Stimulated activated effector memory CD8-positive, alpha-beta T cell treated with anti-CD3 and anti-CD28 coated beads, Interleukin-12 subunit alpha, Interleukin-12 subunit beta, amount 100 ng/mL, for 72 hours (primary cell): ENCODE measurements at regions not wholly inside any gene's neighbourhood (a gene's known extent, or its start where the extent isn't known, plus 50 kb on each side); places are given as distances from the start of the nearest gene placed in this dataset.

Experiments used
- ATAC-seq: fragments of 150-1000 bp; cut with Tn5 transposase; 2 replicates; pipeline ENCODE4 v1.10.0; 2021
- DNase-seq, 2 donors: peaks; one replicate each; pipeline ENCODE4 v3.0.0; 2021 to 2022; ENCODE audit warnings: low spot score in 2 of 2
- H3K27ac Mint-ChIP-seq: one replicate; pipeline ENCODE4 v1.8.0; 2022; ENCODE audit warnings: mild to moderate bottlenecking, mixed read lengths
- H3K36me3 Mint-ChIP-seq: one replicate; pipeline ENCODE4 v1.8.0; 2022; ENCODE audit warnings: mild to moderate bottlenecking, mixed read lengths
- H3K4me1 Mint-ChIP-seq: one replicate; pipeline ENCODE4 v1.8.0; 2022; ENCODE audit warnings: mixed read lengths
- H3K4me3 Mint-ChIP-seq: one replicate; pipeline ENCODE4 v1.8.0; 2022; ENCODE audit warnings: mild to moderate bottlenecking, mixed read lengths
- H3K9me3 Mint-ChIP-seq: one replicate; pipeline ENCODE4 v1.8.0; 2022; ENCODE audit warnings: mixed read lengths

DNA sequence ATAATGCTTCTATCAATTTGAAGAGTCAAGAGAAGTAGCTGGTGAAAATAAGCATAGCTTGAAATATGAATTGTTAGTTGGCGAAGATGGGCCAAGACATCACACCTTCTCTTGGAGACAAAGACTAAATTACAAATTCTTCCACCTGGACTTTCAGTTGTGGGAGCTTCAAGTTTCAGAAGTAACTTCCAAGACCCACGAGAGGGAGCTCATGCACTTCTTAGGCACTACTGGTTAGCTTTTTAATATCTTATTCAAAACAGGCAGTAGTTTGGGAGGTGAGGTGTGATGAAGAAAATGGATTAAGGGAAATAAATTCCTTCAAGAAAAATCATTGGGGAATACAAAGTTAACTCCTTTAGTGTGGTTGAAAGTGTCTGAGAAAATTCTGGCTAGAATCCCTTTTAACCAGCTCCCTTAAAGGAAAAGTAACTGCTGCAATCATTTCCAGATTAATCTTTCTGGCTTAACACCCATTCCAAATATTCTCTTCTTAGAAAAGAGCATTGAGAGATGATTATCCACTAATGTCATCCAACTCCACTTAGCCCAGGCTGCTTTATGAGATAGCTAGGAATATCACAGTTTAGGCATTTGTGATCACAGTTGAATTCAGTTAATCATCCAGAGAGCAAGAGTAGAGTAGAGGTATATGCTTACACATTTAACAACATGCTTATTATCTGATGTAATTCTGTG is 139.5 kb upstream of the DMRTA1 start:
- Mint-ChIP-seq H3K27ac (no peak overlapping the region), H3K36me3 (no peaks in the 10 kb centered on the region), H3K4me3 (no peak overlapping the region), H3K9me3 (peaks cover 3% of the 10 kb centered on the region), H3K4me1 (no peaks in the 10 kb centered on the region)
- DNase-seq: no peak
- no peak for ATAC-seq

DNA sequence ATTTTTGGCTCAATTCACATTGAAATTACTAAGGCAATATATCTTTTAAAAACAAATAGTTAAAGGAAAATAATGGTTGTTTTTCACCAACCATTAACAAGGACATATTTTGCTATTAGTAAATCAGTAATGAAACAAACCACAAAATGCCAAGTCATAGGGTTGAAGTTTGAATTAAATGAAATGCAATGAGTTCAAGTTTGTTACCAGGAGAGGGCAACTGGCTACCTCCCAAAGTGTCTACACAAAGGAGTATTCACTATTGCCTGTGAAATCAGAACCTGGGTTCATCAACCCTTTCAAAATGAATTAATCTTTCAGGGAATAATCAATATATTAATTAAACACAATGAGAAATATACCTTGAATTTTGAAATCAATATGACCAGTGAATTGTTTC is 138.4 kb upstream of the DMRTA1 start:
- ATAC-seq: no peak
- H3K9me3 Mint-ChIP-seq: peaks cover 3% of the 10 kb centered on the region
- no peak overlapping the region for H3K27ac Mint-ChIP-seq
- no peak overlapping the region for H3K4me3 Mint-ChIP-seq
- no peak for DNase-seq
- no peaks in the 10 kb centered on the region for H3K4me1 Mint-ChIP-seq
- H3K36me3 Mint-ChIP-seq: no peaks in the 10 kb centered on the region

- no peaks in the 10 kb centered on the region for H3K36me3 Mint-ChIP-seq
- H3K4me3 Mint-ChIP-seq: no peak overlapping the region
- H3K27ac Mint-ChIP-seq: no peak overlapping the region
- no peaks in the 10 kb centered on the region for H3K4me1 Mint-ChIP-seq
- DNase-seq (no peak), ATAC-seq (no peak)
- H3K9me3 Mint-ChIP-seq: peaks cover 4% of the 10 kb centered on the region
Measured at GRCh38 chr9:22316645-22317044, 130.0 kb upstream of the DMRTA1 start.

GRCh38 chr9:22331533-22331932 is 115.1 kb upstream of the DMRTA1 start:
- no peak overlapping the region for H3K27ac Mint-ChIP-seq
- H3K9me3 Mint-ChIP-seq: peaks cover 2% of the 10 kb centered on the region
- no peak for ATAC-seq
- DNase-seq: no peak
- no peaks in the 10 kb centered on the region for H3K36me3 Mint-ChIP-seq
- H3K4me1 Mint-ChIP-seq: no peaks in the 10 kb centered on the region
- no peak overlapping the region for H3K4me3 Mint-ChIP-seq

GRCh38 chr9:22332202-22332601 is 114.4 kb upstream of the DMRTA1 start:
- H3K4me1 Mint-ChIP-seq: no peaks in the 10 kb centered on the region
- no peaks in the 10 kb centered on the region for H3K36me3 Mint-ChIP-seq
- H3K4me3 Mint-ChIP-seq: no peak overlapping the region
- H3K9me3 Mint-ChIP-seq: peaks cover 2% of the 10 kb centered on the region
- H3K27ac Mint-ChIP-seq: no peak overlapping the region
- DNase-seq (no peak), ATAC-seq (no peak)

DNA sequence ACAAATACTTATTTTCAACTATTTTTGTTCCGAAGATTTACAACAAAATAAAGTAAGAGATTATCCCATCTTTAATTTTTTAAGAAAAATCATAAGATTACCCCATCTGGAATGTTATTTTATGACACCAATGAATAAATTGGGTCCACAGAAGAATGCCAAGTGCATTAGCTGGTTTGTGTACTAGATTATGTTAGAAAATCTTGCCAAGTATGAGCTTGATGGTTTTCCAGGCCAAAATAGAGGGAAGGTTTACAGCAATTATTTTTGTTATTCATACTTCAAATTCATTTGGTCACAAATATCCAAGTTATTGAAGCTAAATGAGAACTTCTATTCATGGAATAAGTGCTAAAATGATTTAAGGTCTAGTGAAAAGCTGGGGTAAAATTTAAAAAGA is 109.4 kb upstream of the DMRTA1 start:
- Mint-ChIP-seq H3K4me3 (no peak overlapping the region), H3K9me3 (no peaks in the 10 kb centered on the region), H3K36me3 (no peaks in the 10 kb centered on the region), H3K27ac (no peak overlapping the region), H3K4me1 (no peaks in the 10 kb centered on the region)
- no peak for DNase-seq
- ATAC-seq: no peak

DNA sequence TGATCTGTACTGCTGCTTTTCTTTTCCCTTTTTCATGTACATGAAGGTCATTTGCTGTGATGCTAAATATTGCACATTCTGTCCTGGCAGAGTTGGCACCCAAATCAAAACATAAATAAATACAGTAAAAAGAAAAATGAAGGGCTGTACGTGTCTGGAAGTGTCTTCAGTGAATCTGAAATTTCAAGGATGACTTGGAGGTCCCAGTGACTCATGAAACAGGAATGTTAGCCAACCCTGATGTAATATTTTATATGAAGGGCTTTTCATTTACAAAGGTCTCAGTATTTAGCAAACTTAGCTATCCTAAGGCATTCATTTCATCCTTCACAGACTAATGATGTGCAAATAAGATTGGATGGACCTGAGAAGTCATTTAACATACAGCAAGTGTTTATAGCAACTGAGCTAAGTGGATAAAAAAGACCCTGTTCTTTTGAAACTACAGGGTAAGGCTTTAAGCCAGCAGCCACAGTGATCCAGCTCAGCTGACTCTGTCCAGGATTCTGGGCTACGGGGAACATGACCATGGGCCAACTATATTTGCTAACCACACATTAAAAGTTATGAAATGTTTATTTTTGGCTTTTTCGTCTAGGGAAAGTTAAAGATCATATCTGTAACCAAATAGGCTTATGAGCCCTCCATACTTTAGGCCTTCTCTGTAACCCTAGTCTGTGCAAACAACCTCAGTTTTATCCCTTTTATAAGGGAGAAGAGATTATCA is 104.0 kb upstream of the DMRTA1 start:
- no peak for DNase-seq
- ATAC-seq: no peak
- Mint-ChIP-seq H3K4me1 (no peaks in the 10 kb centered on the region), H3K36me3 (no peaks in the 10 kb centered on the region), H3K27ac (no peak overlapping the region), H3K9me3 (no peaks in the 10 kb centered on the region), H3K4me3 (no peak overlapping the region)

DNA sequence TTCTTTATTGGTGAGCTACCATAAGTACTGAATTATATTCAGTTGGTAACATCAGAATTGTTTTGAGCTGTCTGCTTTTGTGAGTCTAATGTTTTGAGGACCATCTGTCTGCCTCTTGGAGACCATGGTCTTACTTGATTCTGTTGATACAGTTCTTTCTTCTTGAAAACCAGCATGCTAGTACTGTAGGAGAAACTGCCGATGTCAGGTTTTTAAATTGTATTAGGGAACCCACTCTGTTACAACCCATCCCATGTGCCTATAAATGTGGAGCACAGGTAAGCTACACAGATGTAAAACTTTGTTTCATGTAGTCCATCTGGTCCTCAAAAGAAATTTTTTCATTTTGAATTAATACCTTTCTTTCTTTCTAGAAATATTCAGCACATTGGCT is 103.4 kb upstream of the DMRTA1 start:
- no peak for ATAC-seq
- H3K9me3 Mint-ChIP-seq: no peaks in the 10 kb centered on the region
- no peak overlapping the region for H3K4me3 Mint-ChIP-seq
- no peaks in the 10 kb centered on the region for H3K36me3 Mint-ChIP-seq
- no peak for DNase-seq
- no peaks in the 10 kb centered on the region for H3K4me1 Mint-ChIP-seq
- no peak overlapping the region for H3K27ac Mint-ChIP-seq

- DNase-seq (no peak), ATAC-seq (no peak)
- Mint-ChIP-seq H3K27ac (no peak overlapping the region), H3K36me3 (no peaks in the 10 kb centered on the region), H3K9me3 (no peaks in the 10 kb centered on the region), H3K4me1 (no peaks in the 10 kb centered on the region), H3K4me3 (no peak overlapping the region)
Measured at GRCh38 chr9:22354699-22355384, 91.8 kb upstream of the DMRTA1 start.

GRCh38 chr9:22356985-22357384 is 89.6 kb upstream of the DMRTA1 start:
- Mint-ChIP-seq H3K36me3 (no peaks in the 10 kb centered on the region), H3K4me3 (no peak overlapping the region), H3K4me1 (no peaks in the 10 kb centered on the region), H3K9me3 (no peaks in the 10 kb centered on the region), H3K27ac (no peak overlapping the region)
- no peak for ATAC-seq
- no peak for DNase-seq

DNA sequence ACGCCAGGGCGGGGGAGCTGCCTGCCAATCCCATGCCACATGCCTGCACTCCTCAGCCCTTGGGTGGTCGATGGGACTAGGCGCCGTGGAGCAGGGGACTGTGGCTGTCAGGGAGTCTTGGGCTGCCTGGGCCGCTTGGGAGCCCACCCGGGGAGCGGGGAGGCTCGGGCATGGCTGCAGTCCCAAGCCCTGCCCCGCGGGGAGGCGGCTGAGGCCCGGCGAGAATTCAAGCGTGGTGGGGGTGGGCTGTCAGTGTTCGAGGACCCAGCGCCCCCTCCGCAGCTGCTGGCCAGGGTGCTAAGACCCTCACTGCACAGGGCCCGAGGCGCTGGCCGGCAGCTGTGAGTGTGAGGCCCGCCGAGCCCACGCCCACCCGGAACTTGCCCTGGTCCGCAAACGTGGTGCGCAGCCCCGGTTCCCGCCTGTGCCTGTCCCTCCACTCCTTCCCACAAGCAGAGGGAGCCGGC is 83.2 kb upstream of the DMRTA1 start:
- no peaks in the 10 kb centered on the region for H3K36me3 Mint-ChIP-seq
- no peaks in the 10 kb centered on the region for H3K4me1 Mint-ChIP-seq
- H3K9me3 Mint-ChIP-seq: no peaks in the 10 kb centered on the region
- no peak for DNase-seq
- H3K27ac Mint-ChIP-seq: no peak overlapping the region
- H3K4me3 Mint-ChIP-seq: no peak overlapping the region
- no peak for ATAC-seq

DNA sequence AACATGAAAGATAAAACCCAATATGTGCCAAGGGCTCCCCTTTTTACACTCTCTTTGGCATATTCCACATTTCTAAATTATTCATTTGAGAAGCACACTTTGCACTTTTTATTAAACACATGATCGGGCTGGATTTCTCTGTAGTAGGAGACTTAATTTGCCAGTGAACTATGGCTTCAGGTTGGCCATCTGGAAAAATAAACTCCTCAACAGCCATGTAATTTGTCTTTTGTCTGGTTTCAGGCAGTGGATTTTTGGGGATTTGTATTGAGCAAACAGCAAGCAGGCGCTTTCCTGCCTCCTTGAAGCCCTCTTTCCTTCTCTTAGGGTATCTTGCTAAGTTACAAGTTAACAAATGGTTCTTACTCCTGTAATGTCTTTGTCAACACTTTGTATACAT is 73.0 kb upstream of the DMRTA1 start:
- no peak for ATAC-seq
- no peaks in the 10 kb centered on the region for H3K4me1 Mint-ChIP-seq
- H3K4me3 Mint-ChIP-seq: no peak overlapping the region

GRCh38 chr9:22374051-22374450 is 72.6 kb upstream of the DMRTA1 start:
- H3K9me3 Mint-ChIP-seq: no peaks in the 10 kb centered on the region

More for the DNA sequence above, 73.0 kb upstream of the DMRTA1 start:
- Mint-ChIP-seq H3K9me3 (no peaks in the 10 kb centered on the region), H3K36me3 (no peaks in the 10 kb centered on the region), H3K27ac (no peak overlapping the region)
- DNase-seq: no peak

GRCh38 chr9:22379272-22379671 is 67.4 kb upstream of the DMRTA1 start:
- Mint-ChIP-seq H3K4me1 (no peaks in the 10 kb centered on the region), H3K27ac (no peak overlapping the region), H3K9me3 (no peaks in the 10 kb centered on the region), H3K36me3 (no peaks in the 10 kb centered on the region), H3K4me3 (no peak overlapping the region)
- DNase-seq (no peak), ATAC-seq (no peak)

More at GRCh38 chr9:22374051-22374450, 72.6 kb upstream of the DMRTA1 start:
- ATAC-seq: no peak
- Mint-ChIP-seq H3K36me3 (no peaks in the 10 kb centered on the region), H3K4me1 (no peaks in the 10 kb centered on the region), H3K4me3 (no peak overlapping the region), H3K27ac (no peak overlapping the region)
- no peak for DNase-seq

DNA sequence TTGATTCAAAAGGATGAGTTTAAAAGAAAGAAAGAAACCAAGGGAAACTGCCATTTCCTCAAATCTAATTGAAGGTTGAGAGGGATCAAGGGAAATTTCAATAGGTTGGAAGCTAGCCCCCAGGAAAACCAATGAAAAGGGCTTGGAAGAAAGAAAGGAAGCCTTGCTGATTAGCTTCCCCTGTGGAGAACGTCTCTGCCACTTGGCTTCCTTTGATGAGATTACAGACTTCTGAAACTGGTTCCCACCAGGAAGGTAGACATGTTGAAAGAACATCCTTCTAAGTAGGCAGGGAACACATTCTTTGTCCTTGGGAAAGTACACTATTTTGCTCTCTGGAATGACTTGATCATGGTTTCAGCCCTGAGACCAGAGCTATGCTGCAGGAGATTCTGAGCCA is 65.5 kb upstream of the DMRTA1 start:
- H3K27ac Mint-ChIP-seq: no peak overlapping the region
- DNase-seq (no peak), ATAC-seq (no peak)
- H3K4me3 Mint-ChIP-seq: no peak overlapping the region
- no peaks in the 10 kb centered on the region for H3K4me1 Mint-ChIP-seq
- no peaks in the 10 kb centered on the region for H3K9me3 Mint-ChIP-seq
- no peaks in the 10 kb centered on the region for H3K36me3 Mint-ChIP-seq

GRCh38 chr9:22382331-22382730 is 64.3 kb upstream of the DMRTA1 start:
- no peaks in the 10 kb centered on the region for H3K36me3 Mint-ChIP-seq
- H3K9me3 Mint-ChIP-seq: no peaks in the 10 kb centered on the region
- ATAC-seq: no peak
- DNase-seq: no peak
- H3K27ac Mint-ChIP-seq: no peak overlapping the region
- no peak overlapping the region for H3K4me3 Mint-ChIP-seq
- no peaks in the 10 kb centered on the region for H3K4me1 Mint-ChIP-seq
